ENCODE measurements at regions not wholly inside any gene's neighbourhood (a gene's known extent, or its start where the extent isn't known, plus 50 kb on each side); places are given as distances from the start of the nearest gene placed in this dataset.

DNA sequence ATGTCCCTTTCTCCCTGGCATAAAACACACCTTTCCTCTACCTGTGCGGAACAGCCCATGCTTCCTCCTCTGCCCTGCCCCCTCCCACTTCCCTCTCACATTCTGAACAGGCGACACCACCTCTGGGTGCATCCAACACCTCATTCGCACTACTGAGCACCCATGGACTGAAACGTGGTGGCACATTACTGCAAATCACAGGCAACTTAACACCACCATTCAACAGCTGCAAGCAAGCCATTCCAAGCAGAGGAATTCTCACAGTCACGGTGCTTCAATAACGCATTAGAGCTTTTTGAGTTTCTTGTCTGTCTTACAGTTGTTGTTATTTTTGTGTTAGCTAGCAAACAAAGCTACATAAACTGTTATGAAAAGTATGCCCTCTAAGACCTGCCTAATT is 298.2 kb upstream of the TAS2R1 start:
- H4K20me1 ChIP-seq (replicated peaks in 1 of 2; ENCODE audit: control insufficient read depth in 1 of 2, insufficient read depth in 2 of 2, low read length in 2 of 2): no peaks in the 10 kb centered on the region
- H3K79me1 ChIP-seq (ENCODE audit: low read depth, low read length): no peaks in the 10 kb centered on the region
- no peak overlapping the region for H3K23ac ChIP-seq (ENCODE audit: insufficient read length)
- WGBS, 2 experiments (ENCODE audit: extremely low coverage in 1 of 2, insufficient coverage in 1 of 2, insufficient read length in 1 of 2, insufficient replicate concordance in 2 of 2, low coverage in 1 of 2, low lambda C conversion rate in 2 of 2, missing lambda C conversion rate in 1 of 2): 87% methylated on average over 6 of the region's 6 CpGs; no CpG with 5 or more reads in 1 of the 2 experiments
- no peak overlapping the region for H3K4ac ChIP-seq (replicated peaks; ENCODE audit: insufficient read length, low read depth, low read length)
- H3K27me3 ChIP-seq (replicated peaks in 1 of 4; ENCODE audit: control insufficient read depth in 3 of 4, extremely low read depth in 1 of 4, insufficient read depth in 3 of 4, low read length in 3 of 4): peaks cover 0 to 1% (median 0%) of the 10 kb centered on the region in 4 experiments; a peak in 2 of 7 replicates
- no peak overlapping the region for H2BK5ac ChIP-seq (ENCODE audit: low read depth, low read length)
- H3K14ac ChIP-seq (ENCODE audit: insufficient read length): no peak overlapping the region
- CTCF ChIA-PET (ENCODE audit: partially characterized antibody): interaction anchor here (0.6 to 1.3 kb wide), 3 partner anchors 11 to 473 kb away, joined by 3 read pairs; no protein-coding TSS in a partner anchor
- H4K5ac ChIP-seq (ENCODE audit: insufficient read length, low read depth, low read length): no peak overlapping the region
- DNase-seq (ENCODE audit: low read depth in 1 of 2, low spot score in 2 of 2): no peak
- H3K4me1 ChIP-seq (replicated peaks in 1 of 4; ENCODE audit: control insufficient read depth in 3 of 4, insufficient read depth in 4 of 4, low read length in 3 of 4): peaks cover 0 to 8% (median 1%) of the 10 kb centered on the region in 4 experiments; a peak in 4 of 7 replicates
- POLR2A ChIA-PET (ENCODE audit: partially characterized antibody): no interaction called here
- no peak overlapping the region for H2AFZ ChIP-seq (ENCODE audit: low read length)
- no peak overlapping the region for H2BK20ac ChIP-seq (ENCODE audit: low read length)
- H3K9ac ChIP-seq (replicated peaks in 1 of 4; ENCODE audit: extremely low read depth in 1 of 4, low read depth in 3 of 4, low read length in 3 of 4): no peak overlapping the region
- H3K23me2 ChIP-seq (ENCODE audit: low read depth, low read length): no peaks in the 10 kb centered on the region
- H3K56ac ChIP-seq (replicated peaks; ENCODE audit: insufficient read length, low read depth, low read length): no peak overlapping the region
- no peak overlapping the region for H3K27ac ChIP-seq (ENCODE audit: low read depth, low read length)
- no peak overlapping the region for H2BK12ac ChIP-seq (ENCODE audit: low read depth, low read length)
- no peak for FAIRE-seq
- H2AK5ac ChIP-seq (ENCODE audit: low read depth, low read length): no peak overlapping the region
- no peaks in the 10 kb centered on the region for H3K36me3 ChIP-seq (ENCODE audit: control insufficient read depth in 2 of 4, insufficient read depth in 4 of 4, low read length in 3 of 4)
- H4K91ac ChIP-seq (replicated peaks; ENCODE audit: insufficient read length, low read length): no peak overlapping the region
- H4K8ac ChIP-seq (ENCODE audit: extremely low read depth, insufficient read depth, low read length): no peak overlapping the region
- no peak overlapping the region for H3K4me3 ChIP-seq (ENCODE audit: extremely low read depth in 1 of 4, insufficient read depth in 2 of 4, low read depth in 3 of 4, low read length in 4 of 4)
- no peak overlapping the region for H2BK120ac ChIP-seq (replicated peaks; ENCODE audit: low read depth, low read length)
- H3K18ac ChIP-seq (ENCODE audit: extremely low read depth, low read length): no peak overlapping the region
- H3K4me2 ChIP-seq (ENCODE audit: insufficient read depth in 1 of 2, low read depth in 2 of 2, low read length in 2 of 2): no peak overlapping the region
- no peaks in the 10 kb centered on the region for H3K79me2 ChIP-seq (ENCODE audit: control insufficient read depth in 1 of 2, insufficient read depth in 2 of 2, low read length in 2 of 2)
- peaks cover 6 to 7% of the 10 kb centered on the region in 2 experiments; a peak in 3 of 4 replicates for H3K9me3 ChIP-seq (ENCODE audit: insufficient read depth in 2 of 2, low read depth in 1 of 2, low read length in 1 of 2)
- H2BK15ac ChIP-seq (ENCODE audit: low read length): no peak overlapping the region
- no peak for TF ChIP-seq RAD21 (IDR thresholded peaks at IDR 0.05 in 1 of 2, conservative IDR thresholded peaks at IDR 0.05 in 1 of 2; ENCODE audit: low read depth in 2 of 2, low read length in 2 of 2)
- TF ChIP-seq RXRA (IDR thresholded peaks at IDR 0.05; ENCODE audit: insufficient read depth, low read depth, low read length): no peak
